NCI-H1105 (cell line): ENCODE measurements at regions not wholly inside any gene's neighbourhood (a gene's known extent, or its start where the extent isn't known, plus 50 kb on each side); places are given as distances from the start of the nearest gene placed in this dataset.
"Not testable (repeated sequence)": the region's sequence is repeated elsewhere in the genome, so short reads cannot be mapped to it uniquely, and the experiment has no call there.

Source experiments
- DNase-seq: peaks from one replicate; lab custom pipeline; 2025; lab: John Stamatoyannopoulos, UW

DNA sequence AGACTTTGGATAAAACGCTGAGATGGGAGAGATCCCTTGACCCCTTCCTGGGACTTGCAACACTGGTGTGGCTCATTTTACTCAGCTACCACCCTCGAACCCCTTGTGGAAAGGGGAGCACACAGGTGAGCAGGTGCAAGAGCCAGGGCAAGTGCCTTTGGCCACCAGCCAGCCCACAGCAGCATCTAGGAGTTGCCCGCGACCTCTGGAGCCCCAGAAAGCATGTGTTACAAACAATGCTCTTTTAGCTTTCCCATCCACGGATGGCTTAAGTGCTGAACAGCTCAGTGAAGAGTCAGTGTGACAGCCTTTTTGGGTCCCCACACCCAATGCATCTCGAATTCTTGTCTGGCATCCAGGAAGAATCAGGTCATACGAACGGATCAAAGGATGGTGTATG, 197.8 kb downstream of the MEMO1 start:
- DNase-seq: peak; percentile 13

DNA sequence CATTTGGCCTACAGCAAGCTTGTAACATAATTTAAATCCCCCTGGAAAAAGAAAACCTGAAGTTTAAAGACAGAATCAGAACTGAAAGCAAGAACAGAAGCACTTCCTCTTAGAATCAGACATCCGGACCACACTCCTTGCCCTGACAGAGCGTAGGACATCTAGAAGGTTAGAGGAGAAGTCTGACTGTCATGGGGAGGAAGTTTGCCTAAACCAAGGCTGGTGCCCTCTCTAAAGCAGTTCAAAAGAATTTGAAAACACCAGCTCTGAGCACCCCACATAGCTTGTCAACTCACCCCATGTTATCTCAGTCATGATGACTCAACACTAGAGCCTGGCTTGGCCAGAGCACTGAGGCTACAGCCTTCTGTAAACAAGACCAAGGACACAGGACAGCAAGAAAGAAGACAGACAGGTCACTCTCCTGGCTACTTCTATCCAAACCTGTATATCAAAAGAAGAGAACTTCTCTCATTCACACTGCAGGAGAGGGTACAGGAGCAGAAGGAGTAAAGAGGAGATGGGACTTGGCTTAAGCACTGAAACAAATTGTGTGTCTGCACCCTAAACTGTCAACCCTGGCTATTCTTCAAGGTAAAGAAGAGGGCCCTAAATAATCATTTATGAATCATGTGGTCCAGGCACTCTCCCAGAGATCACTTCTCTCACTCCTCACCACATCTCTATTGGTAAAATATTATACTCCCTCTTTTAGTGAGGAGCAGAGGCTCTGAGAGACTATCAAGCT, 198.6 kb downstream of the MEMO1 start:
- DNase-seq: no peak

DNA sequence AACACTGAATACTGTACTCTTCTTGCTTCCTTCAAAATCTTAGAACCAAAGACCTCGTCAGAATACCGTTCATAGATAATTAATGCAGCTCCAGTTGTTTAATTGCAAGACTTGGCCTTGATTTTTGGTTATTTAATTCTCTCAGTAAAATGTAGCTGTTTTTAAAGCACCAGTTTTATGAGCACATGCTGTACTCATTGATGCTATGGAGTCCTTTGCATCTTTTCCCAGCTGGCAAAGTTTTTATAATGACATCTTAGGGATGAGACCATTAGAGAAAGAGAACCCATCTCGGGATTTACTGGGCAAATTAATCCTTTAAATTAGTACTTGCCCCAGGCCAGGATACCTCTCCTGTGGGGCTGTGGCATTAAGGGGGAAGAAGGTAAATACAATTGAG, 199.3 kb downstream of the MEMO1 start:
- DNase-seq: no peak

DNA sequence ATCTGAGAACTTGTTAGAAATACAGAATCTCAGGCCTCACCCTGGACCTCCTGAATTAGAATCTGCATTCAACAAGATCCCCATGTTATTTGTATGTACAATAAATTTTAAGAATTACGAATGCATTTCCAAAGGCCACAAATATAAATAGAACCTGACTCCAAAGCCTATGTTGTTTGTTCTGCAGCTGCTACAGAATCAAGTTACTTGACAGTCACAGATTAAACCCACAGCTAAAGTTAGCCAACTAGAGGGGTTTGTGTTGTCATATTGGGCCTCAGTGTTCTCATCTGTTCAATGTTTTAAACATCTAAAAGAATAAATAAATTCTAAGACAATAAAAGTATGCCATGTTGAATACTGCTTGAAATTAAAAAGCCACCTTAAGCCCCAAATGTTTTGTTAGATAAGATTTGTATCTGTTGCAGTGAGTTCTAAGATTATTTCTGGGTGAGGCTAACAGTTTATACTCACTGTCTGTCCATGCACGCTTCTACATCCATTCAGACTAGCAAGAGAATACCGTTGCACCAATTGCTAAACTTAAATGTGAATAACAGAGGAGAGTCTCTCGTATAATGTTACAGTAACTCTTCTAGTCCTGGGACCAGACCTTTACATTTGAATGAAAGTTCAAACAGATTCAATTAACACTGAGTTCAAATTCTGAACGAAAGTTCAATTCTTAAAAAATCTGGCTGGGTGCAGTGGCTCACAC, 200.4 kb downstream of the MEMO1 start:
- no peak for DNase-seq

DNA sequence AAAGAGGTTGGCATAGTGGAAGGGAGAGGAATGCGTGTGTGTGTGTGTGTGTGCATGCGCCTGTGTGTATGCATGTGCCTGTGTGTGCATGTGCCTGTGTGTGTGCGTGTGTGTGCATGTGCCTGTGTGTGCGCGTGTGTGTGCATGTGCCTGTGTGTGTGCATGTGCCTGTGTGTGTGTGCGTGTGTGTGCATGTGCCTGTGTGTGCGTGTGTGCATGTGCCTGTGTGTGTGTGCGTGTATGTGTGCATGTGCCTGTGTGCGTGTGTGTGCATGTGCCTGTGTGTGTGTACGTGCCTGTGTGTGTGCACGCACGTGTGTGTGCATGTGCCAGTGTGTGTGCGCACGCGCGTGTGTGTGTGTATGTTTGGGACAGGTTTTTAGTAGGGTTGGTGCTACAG, 205.1 kb downstream of the MEMO1 start:
- DNase-seq: no peak

DNA sequence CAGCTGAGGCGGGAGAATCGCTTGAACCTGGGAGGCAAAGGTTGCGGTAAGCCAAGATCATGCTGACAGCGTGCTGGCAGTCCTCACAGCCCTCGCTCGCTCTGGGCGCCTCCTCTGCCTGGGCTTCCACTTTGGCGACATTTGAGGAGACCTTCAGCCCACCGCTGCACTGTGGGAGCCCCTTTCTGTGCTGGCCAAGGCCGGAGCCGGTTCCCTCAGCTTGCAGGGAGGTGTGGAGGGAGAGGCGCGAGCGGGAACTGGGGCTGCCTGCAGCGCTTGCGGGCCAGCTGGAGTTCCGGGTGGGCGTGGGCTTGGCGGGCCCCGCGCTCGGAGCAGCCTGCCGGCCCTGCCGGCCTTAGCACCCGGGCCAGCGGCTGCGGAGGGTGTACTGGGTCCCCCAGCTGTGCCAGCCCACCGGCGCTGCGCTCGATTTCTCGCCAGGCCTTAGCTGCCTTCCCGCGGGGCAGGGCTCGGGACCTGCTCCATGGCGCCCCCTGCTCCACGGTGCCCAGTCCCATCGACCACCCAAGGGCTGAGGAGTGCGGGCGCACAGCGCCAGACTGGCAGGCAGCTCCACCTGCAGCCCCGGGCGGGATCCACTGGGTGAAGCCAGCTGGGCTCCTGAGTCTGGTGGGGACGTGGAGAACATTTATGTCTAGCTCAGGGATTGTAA, 207.2 kb downstream of the MEMO1 start:
- not testable (repeated sequence) for DNase-seq

DNA sequence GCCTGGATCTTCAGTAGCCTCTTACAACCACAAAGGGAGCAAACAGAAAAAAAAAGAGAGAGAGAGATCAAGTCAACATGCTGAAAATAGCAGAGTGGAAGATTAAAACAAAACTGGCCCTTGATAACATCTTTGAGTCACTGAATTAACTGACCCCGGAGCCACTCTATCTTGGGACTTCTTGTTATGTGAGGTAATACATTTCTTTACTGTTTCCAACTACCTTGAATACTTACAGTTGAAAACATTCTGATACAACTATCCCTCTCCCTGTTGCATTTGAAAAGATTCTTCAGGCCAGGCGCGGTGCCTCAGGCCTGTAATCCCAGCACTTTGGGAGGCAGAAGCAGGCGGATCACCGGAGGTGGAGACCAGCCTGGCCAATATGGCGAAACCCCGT, 208.1 kb downstream of the MEMO1 start:
- no peak for DNase-seq

DNA sequence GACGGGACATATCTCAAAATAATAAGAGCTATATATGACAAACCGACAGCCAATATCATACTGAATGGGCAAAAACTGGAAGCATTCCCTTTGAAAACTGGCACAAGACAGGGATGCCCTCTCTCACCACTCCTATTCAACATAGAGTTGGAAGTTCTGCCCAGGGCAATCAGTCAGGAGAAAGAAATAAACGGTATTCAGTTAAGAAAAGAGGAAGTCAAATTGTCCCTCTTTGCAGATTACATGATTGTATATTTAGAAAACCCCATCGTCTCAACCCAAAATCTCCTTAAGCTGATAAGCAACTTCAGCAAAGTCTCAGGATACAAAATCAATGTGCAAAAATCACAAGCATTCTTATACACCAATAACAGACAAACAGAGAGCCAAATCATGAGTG, 211.5 kb downstream of the MEMO1 start:
- not testable (repeated sequence) for DNase-seq

DNA sequence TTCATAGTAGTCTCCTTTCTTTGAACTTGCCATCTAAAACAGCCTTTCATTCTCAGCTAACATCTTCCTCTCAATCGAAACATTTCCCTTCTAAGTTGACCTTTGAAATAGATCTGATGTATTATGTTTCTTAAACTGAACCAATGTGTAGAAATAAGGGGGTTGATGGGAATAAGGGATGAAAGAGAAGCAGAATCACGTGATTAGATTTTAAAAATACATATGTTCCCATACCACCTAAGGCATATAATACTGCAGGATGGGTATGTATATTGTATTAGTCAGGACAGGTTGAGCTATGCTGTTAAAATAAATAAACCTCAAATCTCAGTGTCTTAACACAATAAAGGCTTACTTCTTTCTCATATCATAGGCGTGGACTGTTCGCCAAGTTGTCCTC, 207.5 kb upstream of the SRD5A2 start:
- DNase-seq: no peak

DNA sequence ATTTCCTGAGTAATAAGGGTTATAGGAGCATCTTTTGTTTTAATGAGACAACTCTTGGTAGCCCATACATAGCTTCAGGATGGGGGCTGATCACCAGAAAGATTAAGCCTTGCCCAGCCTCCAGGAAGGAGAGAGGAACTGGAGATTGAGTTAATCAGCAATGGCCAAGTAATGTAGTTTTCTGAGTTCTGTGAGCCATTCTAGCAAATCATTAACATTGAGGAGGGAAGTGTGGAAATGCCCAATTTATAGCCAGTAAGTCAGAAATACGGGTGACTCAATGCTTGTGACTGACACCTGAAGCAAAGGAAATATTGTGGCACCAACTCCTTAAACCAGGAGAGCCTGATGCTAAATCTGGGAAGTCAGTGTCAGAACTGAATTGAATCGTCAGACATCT, 205.1 kb upstream of the SRD5A2 start:
- DNase-seq: no peak

DNA sequence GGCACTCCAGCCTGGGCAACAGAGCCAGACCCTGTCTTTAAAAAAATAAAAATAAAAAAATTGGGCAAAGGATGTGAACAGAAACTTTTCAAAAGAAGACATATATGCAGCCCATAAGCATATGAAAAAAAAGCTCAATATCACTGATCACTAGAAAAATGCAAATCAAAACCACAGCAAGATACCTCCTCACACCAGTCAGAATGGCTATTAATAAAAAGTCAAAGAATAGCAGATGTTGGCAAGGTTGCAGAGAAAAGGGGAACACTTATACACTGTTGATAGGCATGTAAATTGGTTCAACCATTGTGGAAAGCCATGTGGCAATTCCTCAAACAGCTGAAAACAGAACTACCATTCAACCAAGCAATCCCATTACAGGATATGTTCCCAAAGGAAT, 204.1 kb upstream of the SRD5A2 start:
- no peak for DNase-seq

DNA sequence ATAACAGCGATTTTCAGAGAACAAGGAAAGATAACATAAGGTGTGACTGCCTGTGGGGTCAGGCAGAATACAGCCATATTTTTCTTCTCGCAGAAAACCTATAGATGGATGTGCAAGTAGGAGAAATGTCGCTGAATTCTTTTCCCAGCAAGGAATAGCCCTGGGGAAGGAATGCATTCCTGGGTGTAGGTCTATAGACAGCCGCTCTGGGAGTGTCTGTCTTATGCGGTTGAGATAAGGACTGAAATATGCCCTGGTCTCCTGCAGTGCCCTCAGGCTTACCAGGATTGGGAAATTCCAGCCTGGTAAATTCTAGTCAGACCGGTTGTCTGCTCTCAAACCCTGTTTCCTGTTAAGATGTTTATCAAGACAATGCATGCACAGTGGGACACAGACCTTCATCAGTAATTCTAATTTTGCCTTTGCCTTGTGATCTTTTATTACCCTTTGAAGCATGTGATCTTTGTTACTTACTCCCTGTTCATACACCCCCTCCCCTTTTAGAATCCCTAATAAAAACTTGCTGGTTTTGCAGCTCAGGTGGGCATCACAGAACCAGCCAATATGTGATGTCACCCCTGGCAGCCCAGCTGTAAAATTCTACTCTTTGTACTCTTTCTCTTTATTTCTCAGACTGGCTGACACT, 202.8 kb upstream of the SRD5A2 start:
- DNase-seq: not testable (repeated sequence)

DNA sequence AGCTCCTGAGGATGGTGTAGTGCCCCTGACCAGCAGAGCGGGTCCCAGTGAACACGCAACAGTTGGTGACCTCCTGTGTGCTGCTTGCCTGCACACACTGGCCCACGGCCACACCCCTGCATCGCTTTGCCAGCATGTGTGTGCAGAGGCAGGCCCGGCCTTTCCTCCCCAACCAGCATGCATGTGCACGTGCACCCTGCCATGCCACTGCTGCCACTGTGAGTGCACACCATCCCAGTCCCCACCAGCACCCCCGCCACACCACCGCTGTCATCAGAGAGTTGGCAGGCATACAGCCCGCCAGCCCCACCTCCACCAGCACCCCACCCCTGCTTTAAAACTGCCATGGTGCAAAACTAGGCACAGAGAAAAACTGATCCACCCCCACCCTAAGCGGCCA, 197.4 kb upstream of the SRD5A2 start:
- no peak for DNase-seq

DNA sequence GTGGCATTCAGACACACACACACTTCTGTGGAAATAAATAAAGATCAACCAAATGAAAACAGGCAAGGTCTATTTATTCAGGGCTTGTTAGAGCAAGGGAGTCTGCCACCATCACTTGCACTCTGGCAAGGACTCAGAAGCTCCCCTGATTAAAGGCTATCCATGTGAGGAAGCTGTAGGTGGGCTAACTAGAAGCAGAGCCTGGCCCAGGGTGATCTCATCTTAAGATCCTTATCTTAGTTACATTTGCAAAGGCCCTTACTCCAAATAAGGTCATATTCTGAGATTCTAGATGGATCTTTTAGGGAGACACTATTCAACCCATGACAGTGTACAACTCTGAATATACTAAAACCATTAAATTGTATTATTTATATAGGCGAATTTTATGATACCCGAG, 190.0 kb upstream of the SRD5A2 start:
- DNase-seq: no peak

DNA sequence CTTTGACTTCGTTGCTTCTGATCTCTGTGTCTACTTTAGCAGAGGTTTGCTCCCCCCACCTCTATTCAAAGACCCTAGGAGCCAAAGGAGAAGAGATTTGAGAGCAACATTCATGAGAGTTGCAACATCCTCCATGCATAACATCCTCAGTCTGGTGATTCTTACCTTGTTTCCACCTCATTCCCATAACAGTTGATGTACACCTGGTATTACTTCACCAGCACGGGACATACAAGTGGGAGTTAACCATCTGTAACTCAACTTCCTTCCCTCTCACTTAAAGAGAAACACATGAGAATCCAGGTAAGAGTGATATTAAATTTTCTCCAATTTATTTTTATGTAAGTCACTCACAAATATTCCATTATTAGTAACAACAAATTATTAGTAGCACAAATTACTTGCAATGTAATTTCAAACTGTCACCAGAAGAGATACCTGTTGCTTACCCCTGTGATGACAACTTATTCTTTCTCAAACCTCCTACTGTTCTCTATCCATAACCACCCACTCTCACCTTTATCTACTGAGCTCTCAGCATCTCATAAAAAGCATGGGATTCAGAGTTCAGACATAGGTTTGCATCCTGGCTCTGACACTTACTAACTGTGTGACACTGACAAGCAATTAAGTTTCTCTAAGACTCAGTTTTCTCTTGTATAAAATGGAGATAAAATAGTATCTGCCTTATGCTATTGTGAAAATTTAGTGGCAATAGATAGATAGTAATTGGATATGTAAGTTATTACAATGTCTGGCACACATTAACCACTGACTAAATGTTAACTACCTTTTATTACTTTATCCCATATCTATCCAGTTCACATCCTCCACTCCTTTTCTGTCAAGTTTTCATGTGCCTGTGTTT, 184.6 kb upstream of the SRD5A2 start:
- no peak for DNase-seq

DNA sequence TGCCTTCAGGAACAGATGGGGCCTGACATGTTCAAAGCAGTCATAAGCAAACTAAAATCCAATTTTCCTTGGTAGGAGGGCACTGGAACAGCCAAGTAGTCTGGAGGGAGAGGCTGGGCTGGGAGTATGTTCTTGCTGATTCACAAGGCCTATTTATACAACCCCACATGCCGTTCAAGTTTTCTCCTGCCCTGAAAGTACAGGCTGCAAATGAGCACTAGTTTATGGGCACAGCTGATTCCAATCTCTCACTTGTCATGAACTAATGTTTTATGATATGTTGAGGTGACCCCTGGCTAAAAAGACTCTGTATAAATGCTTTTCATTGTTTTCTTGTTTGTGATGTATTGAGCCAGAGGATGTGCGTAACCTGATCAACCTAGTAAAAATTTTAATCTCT, 183.4 kb upstream of the SRD5A2 start:
- no peak for DNase-seq

DNA sequence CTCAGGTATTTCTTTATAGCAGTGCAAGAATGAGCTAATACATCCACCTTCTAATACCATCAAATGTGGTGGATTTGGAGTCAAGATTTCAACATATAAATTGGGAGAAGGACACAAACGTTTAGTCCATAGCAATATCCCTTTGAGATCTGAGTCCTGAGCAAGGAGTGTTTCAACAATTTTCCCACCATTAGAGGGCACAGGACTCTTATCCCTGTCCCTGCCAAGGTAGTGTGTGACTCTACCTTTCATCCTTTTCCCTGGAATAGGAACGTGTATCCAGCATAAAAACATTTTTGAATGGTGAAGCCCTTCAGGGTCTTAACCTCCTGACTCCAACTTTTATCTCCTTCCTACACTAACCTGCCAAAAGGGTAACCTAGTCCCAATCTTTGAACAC, 181.3 kb upstream of the SRD5A2 start:
- no peak for DNase-seq

DNA sequence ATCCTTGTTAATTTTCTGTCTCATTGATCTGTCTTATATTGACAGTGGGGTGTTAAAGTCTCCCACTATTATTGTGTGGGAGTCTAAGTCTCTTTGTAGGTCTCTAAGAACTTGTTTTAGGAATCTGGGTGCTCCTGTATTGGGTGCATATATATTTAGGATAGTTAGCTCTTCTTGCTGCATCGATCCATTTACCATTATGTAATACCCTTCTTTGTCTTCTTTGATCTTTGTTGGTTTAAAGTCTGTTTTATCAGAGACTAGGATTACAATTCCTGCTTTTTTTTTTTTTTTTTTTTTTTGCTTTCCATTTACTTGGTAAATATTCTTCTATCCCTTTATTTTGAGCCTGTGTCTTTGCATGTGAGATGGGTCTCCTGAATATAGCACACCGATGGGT, 176.6 kb upstream of the SRD5A2 start:
- not testable (repeated sequence) for DNase-seq

DNA sequence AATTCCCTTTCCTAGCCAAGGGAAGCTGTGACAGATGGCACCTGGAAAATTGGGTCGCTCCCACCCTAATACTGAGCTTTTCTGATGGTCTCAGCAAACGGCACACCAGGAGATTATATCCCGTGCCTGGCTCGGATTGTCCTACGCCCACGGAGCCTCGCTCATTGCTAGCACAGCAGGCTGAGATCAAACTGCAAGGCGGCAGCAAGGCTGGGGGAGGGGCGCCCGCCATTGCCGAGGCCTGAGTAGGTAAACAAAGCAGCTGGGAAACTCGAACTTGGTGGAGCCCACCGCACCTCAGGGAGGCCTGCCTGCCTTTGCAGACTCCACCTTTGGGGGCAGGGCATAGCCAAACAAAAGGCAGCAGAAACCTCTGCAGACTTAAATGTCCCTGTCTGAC, 168.0 kb upstream of the SRD5A2 start:
- DNase-seq: not testable (repeated sequence)

DNA sequence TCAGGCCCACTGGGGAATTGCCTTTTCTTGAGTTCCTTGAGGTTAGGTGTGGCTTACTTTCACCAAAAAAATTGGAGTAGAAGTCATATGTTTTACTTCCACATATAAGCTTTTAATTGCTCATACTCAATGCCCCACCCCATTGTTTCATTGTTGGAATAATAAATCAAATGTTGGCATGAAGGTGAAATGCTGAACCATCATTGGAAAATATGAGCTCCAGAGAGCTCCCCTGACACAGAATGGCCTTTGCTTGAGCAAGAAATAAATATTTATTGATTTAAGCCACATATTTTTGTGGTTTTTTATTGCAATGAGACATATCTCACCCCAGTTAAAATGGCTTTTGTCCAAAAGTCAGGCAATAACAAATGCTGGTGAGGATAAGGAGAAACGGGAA, 167.3 kb upstream of the SRD5A2 start:
- no peak for DNase-seq

DNA sequence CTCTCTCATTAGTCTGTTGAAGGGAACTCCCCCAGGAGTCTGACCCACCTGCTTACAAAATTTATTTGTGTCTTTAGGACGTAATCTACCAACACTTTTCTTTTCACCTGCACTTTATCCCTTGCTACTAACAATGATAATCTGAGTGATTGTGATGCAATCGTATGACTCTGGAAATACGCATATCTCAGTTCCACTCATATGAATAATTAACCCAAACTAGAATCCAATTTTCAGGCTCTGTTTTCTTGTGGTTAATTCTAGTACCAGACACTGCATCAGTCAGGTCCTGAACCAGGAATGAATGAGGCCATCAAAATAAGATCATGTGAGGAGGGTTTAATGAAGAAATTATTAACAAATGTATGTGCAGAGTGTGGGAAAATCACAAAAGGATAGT, 158.4 kb upstream of the SRD5A2 start:
- no peak for DNase-seq
